T-helper 1 cell (primary cell): ENCODE measurements at regions not wholly inside any gene's neighbourhood (a gene's known extent, or its start where the extent isn't known, plus 50 kb on each side); places are given as distances from the start of the nearest gene placed in this dataset.

Source experiments
- DNase-seq, 5 donors: peaks; one replicate each; pipeline ENCODE4 v3.0.0-alpha.2; 2012 to 2020

DNA sequence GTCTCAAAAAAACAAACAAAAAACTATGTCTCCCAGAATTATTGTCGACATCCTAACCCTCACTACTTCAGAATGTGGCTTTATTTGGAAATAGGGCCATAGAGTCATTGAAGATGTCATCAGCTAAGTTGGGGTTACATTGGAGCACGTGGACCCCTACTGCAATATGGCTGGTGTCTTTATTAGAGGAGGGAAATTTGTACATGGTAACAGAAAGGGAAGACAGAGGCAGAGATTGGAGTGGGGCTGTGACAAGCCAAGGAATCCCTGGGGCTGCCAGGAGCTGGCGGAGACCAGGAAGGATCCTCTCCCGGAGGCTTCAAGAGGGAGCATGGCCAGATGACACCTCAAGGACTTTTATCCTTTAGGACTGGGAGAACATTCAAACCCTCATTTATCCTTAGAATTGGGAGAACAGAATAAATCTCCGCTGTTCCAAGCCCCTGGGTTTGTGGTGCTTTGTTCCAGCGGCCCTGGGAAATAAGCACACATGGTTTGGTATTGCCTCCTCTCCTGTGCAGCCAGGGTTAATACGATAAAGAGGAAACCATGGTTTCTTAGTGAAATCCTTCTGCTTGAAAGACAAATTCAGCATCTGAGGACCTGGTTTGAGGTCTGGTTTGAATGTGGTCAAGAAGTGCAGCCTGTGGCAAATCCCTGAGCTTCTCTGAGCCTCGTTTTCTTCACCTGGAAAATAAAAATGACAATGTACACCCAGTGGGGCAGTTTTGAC, 184.7 kb downstream of the MYCN start:
- DNase-seq = no peak

DNA sequence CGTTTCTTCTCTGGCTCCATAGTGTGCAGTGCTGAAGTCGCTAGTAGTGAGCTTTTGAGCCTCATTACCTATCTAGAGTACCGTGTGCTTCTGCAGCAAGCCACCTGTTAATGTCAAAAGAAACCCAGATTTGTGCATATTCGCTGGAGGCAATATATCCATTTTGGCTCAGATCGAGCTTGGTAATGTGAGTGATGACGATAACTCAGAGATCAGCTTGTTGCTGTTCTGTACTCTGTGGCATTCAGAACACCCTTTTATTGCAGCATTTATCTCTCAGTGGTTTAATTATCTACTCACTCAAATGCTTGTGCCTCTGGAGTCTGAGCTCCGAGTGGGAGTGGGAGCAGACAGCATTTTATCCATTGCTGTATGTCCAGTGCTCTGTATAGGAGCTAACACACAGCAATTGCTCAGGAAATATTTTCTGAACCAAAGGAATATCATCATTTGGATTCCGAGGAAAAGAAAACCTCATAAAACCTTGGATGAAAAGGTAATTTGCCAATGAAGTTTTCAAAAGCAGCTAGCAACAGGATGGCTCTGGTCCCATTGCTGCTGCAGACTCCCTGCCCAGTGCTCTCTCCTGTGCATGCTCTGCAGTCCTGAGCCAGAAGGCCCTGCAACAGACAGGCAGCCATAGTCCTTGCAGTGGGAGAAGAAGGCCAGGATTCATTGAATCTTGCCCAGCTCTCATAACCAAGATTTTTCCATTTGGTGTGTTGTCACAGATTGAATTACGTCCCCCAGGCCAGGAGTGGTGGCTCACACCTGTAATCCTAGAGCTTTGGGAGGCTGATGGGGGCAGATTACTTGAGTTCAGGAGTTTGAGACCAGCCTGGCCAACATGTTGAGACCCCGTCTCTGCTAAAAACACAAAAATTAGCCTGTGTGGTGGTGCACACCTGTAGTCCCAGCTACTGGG, 183.8 kb downstream of the MYCN start:
- no peak for DNase-seq

DNA sequence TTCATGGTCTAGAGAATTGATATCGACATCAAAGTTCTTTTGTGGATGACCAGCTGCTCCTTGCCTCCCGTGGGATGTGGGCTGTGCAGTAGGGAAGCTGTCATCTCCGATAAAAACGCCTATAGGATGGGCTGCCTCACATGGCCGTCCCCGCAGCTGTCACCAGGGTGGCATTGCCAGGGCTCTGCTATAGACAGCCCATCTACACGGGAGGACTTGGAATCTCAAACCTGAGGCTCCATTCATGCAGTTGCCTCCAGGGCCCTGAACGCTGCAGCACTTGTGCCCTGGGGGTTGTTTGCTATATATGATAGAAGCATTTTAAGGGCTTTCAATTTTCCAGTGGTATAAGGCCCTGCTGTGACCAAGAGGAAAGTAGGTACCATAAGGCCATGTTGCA, 183.1 kb downstream of the MYCN start:
- no peak for DNase-seq

DNA sequence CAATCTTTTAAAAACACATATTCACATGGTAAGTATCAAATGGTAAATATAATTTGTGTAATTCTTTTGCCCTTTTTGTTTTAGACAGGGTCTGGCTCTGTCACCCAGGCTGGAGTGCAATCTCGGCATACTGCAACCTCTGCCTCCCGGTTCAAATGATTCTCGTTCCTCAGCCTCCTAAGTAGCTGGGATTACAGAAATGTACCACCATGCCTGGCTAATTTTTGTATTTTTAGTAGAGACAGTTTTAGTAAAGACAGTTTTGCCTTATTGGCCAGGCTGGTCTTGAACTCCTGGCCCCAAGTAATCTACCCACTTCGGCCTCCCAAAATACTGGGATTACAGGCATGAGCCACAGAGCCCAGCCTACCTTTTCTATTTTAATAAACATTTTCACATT, 182.2 kb downstream of the MYCN start:
- DNase-seq = no peak

GRCh38 chr2:16121986-16122390, 181.6 kb downstream of the MYCN start:
- no peak for DNase-seq

GRCh38 chr2:16121231-16121985, 181.1 kb downstream of the MYCN start:
- DNase-seq = no peak

DNA sequence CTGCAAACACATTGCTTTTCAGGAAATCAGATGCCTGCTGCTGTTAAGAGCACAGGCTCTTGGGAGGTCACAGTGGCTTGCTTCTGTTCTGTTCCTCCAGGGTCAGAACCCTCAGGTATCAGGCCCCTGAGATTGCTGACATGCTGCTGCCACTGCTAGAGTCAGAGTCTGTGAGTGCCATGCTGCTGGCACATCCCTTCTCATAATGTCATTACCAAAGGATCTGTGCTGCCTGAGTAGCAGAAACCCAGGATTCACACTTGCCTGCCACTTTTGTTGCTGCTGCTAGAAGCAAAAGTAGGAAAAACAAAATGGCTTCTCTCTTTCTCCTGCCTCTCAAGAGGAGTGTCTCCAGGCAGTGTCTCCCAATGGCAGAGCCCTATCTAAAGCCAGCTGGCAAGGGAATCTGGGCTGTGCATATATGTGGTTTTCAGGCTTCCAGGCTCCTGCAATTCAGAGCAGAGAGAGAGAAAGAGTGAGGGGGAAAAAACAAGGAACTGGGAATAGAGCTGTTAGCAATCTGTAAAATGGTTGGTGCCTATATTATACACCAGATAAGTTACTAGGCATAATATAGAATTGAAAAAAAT, 180.3 kb downstream of the MYCN start:
- no peak for DNase-seq

- no peak for DNase-seq
Observed at GRCh38 chr2:16119741-16120140, 179.4 kb downstream of the MYCN start.

DNA sequence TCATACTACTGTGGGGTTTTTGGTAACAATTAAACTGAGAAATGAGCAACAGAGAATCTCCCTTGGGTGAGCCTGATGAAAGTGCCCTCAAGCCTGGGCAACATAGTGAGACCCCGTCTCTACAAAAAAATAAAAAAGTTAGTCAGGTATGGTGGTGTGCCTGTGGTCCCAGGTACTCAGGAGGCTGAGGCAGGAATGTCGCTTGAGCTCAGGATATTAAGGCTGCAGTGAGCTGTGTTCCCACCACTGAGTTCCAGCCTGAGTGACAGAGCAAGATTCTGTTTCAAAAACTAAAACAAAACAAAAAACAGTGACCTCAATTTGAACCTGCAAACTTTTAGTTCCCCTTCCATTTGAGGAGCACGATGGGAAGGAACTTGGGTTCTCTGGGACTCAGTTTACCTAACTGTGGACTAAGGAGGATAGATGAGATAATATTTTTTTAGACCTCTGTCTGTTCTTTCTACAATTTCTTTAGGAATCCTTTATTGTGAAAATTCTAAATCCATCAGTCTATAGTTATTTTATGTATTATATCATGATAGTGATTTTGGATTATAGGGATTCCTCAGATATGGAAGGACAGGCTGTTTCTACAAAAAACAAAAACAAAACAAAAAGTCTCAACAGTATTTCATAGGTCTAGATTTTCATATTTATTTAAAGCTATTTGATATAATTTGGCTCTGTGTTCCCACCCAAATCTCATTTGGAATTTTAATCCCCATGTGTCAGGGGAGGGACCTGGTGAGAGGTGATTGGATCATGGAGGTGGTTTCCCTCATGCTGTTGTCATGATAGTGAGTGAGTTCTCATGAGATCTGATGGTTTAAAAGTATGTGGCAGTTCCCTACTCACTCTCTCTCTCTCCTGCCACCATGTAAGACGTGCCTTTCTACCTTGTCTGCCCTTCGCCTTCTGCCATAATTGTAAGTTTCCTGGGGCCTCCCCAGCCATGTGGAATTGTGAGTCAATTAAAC, 178.6 kb downstream of the MYCN start:
- DNase-seq = no peak

- DNase-seq = no peak
Observed at GRCh38 chr2:16117791-16118610, 177.7 kb downstream of the MYCN start.

GRCh38 chr2:16117021-16117700, 176.8 kb downstream of the MYCN start:
- DNase-seq = no peak

DNA sequence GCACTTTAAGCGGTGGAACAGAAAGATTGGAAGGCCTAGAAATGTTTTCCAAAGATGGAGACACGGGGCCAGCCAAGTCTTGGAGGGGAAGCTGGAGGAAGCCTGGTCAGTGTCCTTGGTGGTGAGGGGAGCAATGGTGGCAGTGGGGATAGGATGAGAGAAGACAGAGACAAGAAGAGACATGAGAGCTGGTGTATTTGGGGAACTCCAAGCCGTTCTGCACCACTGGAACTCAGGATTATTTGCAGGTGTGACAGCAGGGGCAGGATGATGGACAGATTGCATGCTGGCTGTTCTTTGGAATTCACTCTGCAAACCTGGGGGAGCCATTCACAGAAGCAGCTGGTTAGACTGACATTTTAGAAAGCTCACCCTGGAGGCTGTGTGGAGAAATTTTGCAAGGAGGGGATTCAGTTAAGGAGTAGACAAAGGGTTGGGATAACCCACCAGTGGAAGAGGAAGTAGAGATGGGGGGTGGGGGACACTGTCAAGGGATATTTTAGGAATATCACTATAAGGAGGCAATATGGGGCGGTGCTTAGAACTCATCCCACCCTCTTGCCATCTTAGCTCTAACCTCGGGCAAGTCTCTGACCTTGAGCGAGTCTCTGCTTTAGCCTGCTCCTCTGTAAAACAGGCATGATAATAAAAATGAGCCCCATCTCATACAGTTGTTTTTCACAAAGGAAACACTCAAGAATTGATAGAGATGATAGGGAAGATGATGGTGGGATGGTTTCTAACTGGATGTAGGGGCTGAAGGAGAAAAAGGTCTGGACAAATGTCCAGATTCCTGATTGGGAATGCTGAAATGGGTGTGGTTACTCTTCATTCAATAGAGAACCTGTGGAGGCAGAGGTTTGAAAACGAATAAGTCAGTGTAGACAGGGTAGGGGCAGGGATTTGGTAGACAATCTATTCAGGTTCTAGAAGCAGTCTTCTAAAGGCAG, 175.8 kb downstream of the MYCN start:
- DNase-seq = no peak

DNA sequence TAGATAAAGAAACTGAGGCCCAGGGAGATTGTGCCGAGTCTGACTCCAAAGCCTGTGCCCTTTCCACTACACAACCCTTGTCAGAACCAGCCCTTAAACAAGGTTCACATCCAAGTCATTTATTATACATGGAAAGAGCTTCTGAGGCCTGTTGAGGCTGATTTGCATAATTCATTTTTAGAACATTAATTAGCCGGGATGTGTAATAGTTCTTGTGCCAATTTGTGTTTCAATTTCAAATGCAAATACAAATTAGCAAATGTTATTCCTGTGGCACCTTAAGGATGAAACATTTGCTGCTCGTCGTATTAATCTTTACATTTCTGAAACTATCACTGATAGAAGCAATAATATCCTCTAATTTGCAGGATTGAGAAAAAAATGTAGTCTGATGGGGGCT, 174.9 kb downstream of the MYCN start:
- no peak for DNase-seq

DNA sequence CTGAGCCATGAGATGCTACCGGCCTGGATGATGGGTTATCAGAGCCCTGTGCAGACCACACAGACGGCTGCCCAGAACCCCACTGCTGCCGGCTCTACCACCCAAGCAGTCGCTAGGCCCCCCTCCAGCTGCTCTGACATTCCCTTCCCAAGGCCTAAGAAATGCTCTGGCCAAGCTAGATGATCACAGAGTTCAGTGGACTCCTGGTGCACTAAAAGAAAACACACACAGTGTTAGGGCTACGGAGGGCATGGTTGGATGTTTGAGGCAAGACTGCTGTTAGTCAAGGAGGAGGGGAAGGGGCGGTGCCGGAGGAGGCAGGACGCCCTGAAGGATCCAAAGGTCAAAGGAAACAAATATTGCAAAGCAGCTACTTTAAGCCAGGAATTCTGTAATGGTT, 174.5 kb downstream of the MYCN start:
- DNase-seq = no peak

DNA sequence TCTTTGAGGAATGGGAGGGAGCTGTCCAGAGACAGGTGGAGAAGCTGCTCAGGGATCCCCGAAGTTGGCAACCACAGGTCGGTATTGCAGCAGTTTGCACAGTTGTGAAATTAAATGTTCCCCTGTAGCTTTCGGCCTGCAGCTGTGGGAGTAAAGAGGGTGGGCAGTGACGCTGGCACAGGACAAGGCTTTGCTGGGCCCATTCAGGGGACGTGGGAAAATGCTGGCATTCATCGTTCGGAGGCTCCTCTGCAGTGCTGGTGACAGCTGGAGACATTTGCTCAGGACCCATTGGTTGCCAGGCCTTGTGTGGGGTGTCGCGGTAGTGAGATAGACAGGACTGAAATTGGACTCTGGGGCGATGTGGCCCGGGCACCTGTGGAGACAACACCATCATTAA, 173.7 kb downstream of the MYCN start:
- no peak for DNase-seq

DNA sequence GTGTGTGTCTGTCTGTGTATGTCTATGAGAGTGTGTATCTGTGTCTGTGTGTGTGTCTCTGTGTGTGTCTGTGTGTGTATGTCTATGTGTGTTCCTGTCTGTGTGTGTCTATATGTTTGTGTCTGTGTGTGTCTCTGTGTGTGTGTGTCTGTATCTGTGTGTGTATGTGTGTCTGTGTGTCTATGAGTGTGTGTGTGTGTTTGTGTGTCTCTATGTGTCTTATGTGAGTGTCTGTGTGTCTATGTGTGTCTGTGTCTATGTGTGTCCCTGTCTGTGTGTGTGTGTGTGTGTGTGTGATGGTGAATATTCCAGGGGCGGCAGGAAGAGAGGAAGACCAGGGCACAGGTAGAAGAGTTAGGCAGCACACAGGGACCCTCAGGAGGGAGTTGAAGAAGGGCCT, 173.2 kb downstream of the MYCN start:
- DNase-seq = no peak

DNA sequence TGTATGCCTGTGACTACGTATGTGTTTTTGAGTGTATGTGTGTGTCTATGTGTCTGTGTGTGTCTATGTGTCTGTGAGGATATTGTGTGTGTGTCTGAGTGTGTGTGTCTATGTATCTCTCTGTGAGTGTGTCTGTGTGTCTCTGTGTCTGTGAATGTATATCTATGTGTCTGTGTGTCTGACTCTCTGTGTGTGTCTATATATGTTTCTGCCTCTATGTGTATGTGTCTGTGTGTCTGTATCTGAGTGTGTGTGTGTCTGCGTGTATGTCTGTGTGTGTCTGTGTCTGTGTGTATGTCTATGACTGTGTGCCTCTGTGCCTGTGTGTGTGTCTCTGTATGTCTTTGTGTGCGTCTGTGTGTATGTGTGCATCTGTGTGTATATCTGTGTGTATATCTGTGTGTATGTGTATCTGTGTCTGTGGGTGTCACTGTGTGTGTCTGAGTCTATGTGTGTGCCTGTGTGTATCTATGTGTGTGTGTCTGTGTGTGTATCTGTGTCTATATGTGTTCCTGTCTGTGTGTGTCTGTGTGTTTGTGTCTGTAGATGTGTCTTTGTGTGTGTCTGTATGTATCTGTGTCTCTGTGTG, 172.7 kb downstream of the MYCN start:
- no peak for DNase-seq

DNA sequence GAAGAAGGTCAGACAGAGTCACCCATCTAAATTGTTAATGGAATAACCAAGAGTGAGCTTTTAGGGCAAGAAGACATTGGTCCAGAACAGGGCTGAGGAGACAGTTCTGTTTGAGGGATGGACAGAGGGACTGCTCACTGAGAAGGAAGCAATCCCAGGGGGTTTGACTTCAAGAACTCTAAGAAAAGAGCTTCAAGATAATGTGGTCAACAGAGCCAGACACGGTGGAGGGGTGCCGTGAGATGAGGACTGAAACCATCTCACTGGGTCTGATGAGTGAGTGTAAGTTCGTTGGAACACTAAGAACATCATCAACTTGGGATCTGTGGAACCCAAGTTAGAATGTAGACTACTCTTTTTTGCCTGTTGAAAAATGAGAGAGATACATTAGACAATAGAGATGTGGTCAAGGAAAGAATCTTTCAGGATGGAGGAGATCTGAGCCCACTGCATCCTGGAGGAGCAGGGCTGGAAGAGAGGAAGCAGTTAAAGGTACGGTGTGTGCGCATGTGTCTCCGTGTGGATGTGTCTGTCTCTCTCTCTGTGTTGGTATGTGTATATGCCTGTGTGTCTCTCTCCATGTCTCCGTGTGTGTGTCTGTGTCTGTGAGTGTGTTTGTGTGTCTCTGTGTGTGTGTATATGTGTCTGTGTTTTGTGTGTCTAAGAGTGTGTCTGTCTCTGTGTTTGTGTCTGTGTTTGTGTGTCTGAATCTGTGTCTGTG, 172.1 kb downstream of the MYCN start:
- no peak for DNase-seq
